GM12878 (cell line): ENCODE measurements at regions not wholly inside any gene's neighbourhood (a gene's known extent, or its start where the extent isn't known, plus 50 kb on each side); places are given as distances from the start of the nearest gene placed in this dataset.

ENCODE experiments used
- ATAC-seq: fragments of 200-7000 bp; cut with Tn5 transposase; 3 replicates; pipeline ENCODE4 v1.9.1; 2020; ENCODE audit warnings: mild to moderate bottlenecking, moderate library complexity
- BruUV-seq: library from RNA; stranded (reverse); fragments of 400-500 nt; replicated peaks from 2 replicates; lab custom pipeline; 2021; lab: Mats Ljungman, UMichigan
- CTCF ChIA-PET: fragments of 300-600 bp; sonication (Branson Sonifier 250); formaldehyde crosslinking; extraction: SDS; loops from one replicate; lab custom pipeline; 2021; ENCODE audit warnings: inconsistent platforms; lab: Yijun Ruan, JAX
- POLR2A ChIA-PET: fragments of 350-600 bp; formaldehyde crosslinking; extraction: SDS; loops from one replicate; lab custom pipeline; 2021; ENCODE audit warnings: inconsistent platforms; lab: Charles Lee
- RAD21 ChIA-PET: fragments of 300-600 bp; sonication (Branson Sonifier 250); formaldehyde crosslinking; loops from one replicate; lab custom pipeline; 2023; ENCODE audit warnings: antibody characterized with exemption; ENCODE audit not compliant: unreplicated experiment; lab: Charles Lee
- SMC1A ChIA-PET: fragments of 300-600 bp; sonication (Branson Sonifier 250); formaldehyde crosslinking; loops from one replicate; lab custom pipeline; 2023; ENCODE audit not compliant: unreplicated experiment, uncharacterized antibody; lab: Charles Lee
- DNase-seq: peaks from one replicate; pipeline ENCODE4 v3.0.0-alpha.2; 2011; ENCODE audit warnings: low read depth, low spot score
- FAIRE-seq: peaks from 3 replicates; lab custom pipeline; 2011; peaks lifted over from hg19 to GRCh38; lab: Jason Lieb, UNC
- H2AFZ ChIP-seq: 2 replicates; pipeline ENCODE4 v1.6.0; 2011; ENCODE audit warnings: low read depth, low read length, control low read depth; ENCODE audit not compliant: control insufficient read depth
- H3K27ac ChIP-seq: 2 replicates; pipeline ENCODE4 v1.5.1; 2011; ENCODE audit warnings: control low read depth; ENCODE audit not compliant: control insufficient read depth, insufficient read depth
- H3K27me3 ChIP-seq, 2 experiments: replicated peaks in 1 of 2; 2 replicates each; pipeline versions ENCODE4 v1.6.0 to v1.6.1; 2011; ENCODE audit warnings: low read length in 1 of 2; ENCODE audit not compliant: control insufficient read depth in 2 of 2, insufficient read depth in 2 of 2
- H3K36me3 ChIP-seq, 2 experiments: 2 replicates each; pipeline ENCODE4 v1.5.1; 2011; ENCODE audit warnings: low read length in 1 of 2; ENCODE audit not compliant: control insufficient read depth in 2 of 2, insufficient read depth in 2 of 2
- H3K4me1 ChIP-seq: 2 replicates; pipeline ENCODE4 v1.6.1; 2011; ENCODE audit warnings: mild to moderate bottlenecking, low read length, moderate library complexity, mixed read lengths; ENCODE audit not compliant: control insufficient read depth, insufficient read depth
- H3K4me2 ChIP-seq: 2 replicates; pipeline ENCODE4 v1.6.0; 2011; ENCODE audit warnings: control low read depth; ENCODE audit not compliant: control insufficient read depth, insufficient read depth
- H3K4me3 ChIP-seq: fragments of 200-600 bp; sonication (generic); 2 replicates; pipeline ENCODE4 v1.5.1; 2016
- H3K79me2 ChIP-seq: 2 replicates; pipeline ENCODE4 v1.6.0; 2011; ENCODE audit warnings: low read length; ENCODE audit not compliant: control insufficient read depth, insufficient read depth
- H3K9ac ChIP-seq: 2 replicates; pipeline ENCODE4 v1.8.0; 2011; ENCODE audit warnings: low read length, control low read depth, mixed read lengths; ENCODE audit not compliant: control insufficient read depth, insufficient read depth
- H3K9me3 ChIP-seq: replicated peaks from 3 replicates; pipeline ENCODE4 v1.5.1; 2011; ENCODE audit warnings: mild to moderate bottlenecking, low read length; ENCODE audit not compliant: control insufficient read depth, insufficient read depth
- H4K20me1 ChIP-seq: 2 replicates; pipeline ENCODE4 v1.6.0; 2011; ENCODE audit not compliant: control insufficient read depth, insufficient read depth
- ATF7 ChIP-seq: fragments of 450-650 bp; IDR thresholded peaks from 2 replicates; pipeline ENCODE4 v1.6.1; 2016; ENCODE audit warnings: low read depth, mild to moderate bottlenecking
- CBX3 ChIP-seq: fragments of 200-600 bp; sonication (generic); IDR thresholded peaks from 2 replicates; pipeline ENCODE4 v1.6.1; 2016; ENCODE audit warnings: low read depth, borderline replicate concordance
- CHD2 ChIP-seq: IDR thresholded peaks from 2 replicates; pipeline ENCODE4 v1.6.1; 2011; ENCODE audit warnings: low read depth, low read length, improper control_type of control experiment, borderline replicate concordance
- CREB1 ChIP-seq: IDR thresholded peaks from 2 replicates; pipeline ENCODE4 v1.6.1; 2012; ENCODE audit warnings: low read depth, mild to moderate bottlenecking, inconsistent platforms
- EZH2 ChIP-seq: IDR thresholded peaks from 2 replicates; pipeline ENCODE4 v1.6.1; 2012; ENCODE audit warnings: low read depth, mild to moderate bottlenecking, control low read depth, inconsistent platforms, low read length, borderline replicate concordance; ENCODE audit not compliant: control insufficient read depth
- HDGF ChIP-seq: fragments of 450-650 bp; IDR thresholded peaks from 2 replicates; pipeline ENCODE4 v1.6.1; 2016; ENCODE audit warnings: antibody characterized with exemption
- MLLT1 ChIP-seq: fragments of 450-650 bp; IDR thresholded peaks from 2 replicates; pipeline ENCODE4 v1.6.1; 2016; ENCODE audit warnings: mild to moderate bottlenecking
- MTA3 ChIP-seq: IDR thresholded peaks from 2 replicates; pipeline ENCODE4 v1.6.1; 2012; ENCODE audit warnings: low read length, inconsistent platforms, borderline replicate concordance
- NRF1 ChIP-seq: conservative IDR thresholded peaks from 2 replicates; pipeline ENCODE4 v1.6.1; 2011; ENCODE audit warnings: mild to moderate bottlenecking, low read depth, low read length, improper control_type of control experiment
- RBBP5 ChIP-seq: fragments of 200-600 bp; sonication (generic); conservative IDR thresholded peaks from 2 replicates; pipeline ENCODE4 v1.6.1; 2016
- RFX5 ChIP-seq: IDR thresholded peaks from 2 replicates; pipeline ENCODE4 v1.6.1; 2011; ENCODE audit warnings: low read depth, low read length, improper control_type of control experiment
- SMAD5 ChIP-seq: IDR thresholded peaks from 2 replicates; pipeline ENCODE4 v1.6.1; 2016; ENCODE audit warnings: antibody characterized with exemption, low read depth
- SP1 ChIP-seq: IDR thresholded peaks from one replicate; pipeline ENCODE4 v1.6.1; 2011; ENCODE audit warnings: low read depth, low read length
- ZNF24 ChIP-seq: fragments of 450-650 bp; IDR thresholded peaks from 2 replicates; pipeline ENCODE4 v1.6.1; 2017; ENCODE audit warnings: antibody characterized with exemption, mild to moderate bottlenecking
- ZNF384 ChIP-seq: IDR thresholded peaks from 2 replicates; pipeline ENCODE4 v1.6.1; 2012; ENCODE audit warnings: low read depth, mild to moderate bottlenecking, low read length, improper control_type of control experiment, borderline replicate concordance
- ZNF622 ChIP-seq: fragments of 450-650 bp; IDR thresholded peaks from 2 replicates; pipeline ENCODE4 v1.6.1; 2017; ENCODE audit warnings: mild to moderate bottlenecking, inconsistent platforms
- WGBS: methylation state at CpG from one replicate; pipeline ENCODE4 v1.1.6; 2016; ENCODE audit warnings: low lambda C conversion rate; ENCODE audit not compliant: insufficient replicate concordance, insufficient coverage; ENCODE audit errors: missing lambda C conversion rate; 5-methylcytosine and 5-hydroxymethylcytosine counted together
- in situ Hi-C: fragments of 300-500 bp; cut with MboI; formaldehyde crosslinking; loops from 9 replicates; pipeline ENCODE4 v1.14.3; 2018; ENCODE audit warnings: mixed read lengths
- intact Hi-C: fragments of 100-400 bp; cut with micrococcal nuclease; formaldehyde crosslinking; loops from one replicate; pipeline ENCODE4 v1.14.2; 2022; ENCODE audit not compliant: unreplicated experiment
- TF ChIP-seq, protein P1 (sequence below): fragments of 450-650 bp; IDR thresholded peaks from 2 replicates; pipeline ENCODE4 v1.6.1; 2017; ENCODE audit warnings: low read depth, mild to moderate bottlenecking, moderate library complexity
- TF ChIP-seq, protein P2 (sequence below), 3 experiments: IDR thresholded peaks in 2 of 3; conservative IDR thresholded peaks in 1 of 3; 2 replicates each; pipeline ENCODE4 v1.5.1; 2011; ENCODE audit warnings: low read depth in 3 of 3, low read length in 3 of 3, mild to moderate bottlenecking in 3 of 3, control low read depth in 2 of 3, moderate library complexity in 2 of 3, inconsistent platforms in 1 of 3, mixed read lengths in 1 of 3; ENCODE audit not compliant: control insufficient read depth in 2 of 3, insufficient read depth in 1 of 3; ENCODE audit errors: extremely low read depth in 1 of 3

- H3K27ac ChIP-seq = no peak overlapping the region
- CTCF ChIA-PET = no interaction called here
- DNase-seq (no peak), ATAC-seq (no peak), FAIRE-seq (no peak)
- H3K4me3 ChIP-seq = no peak overlapping the region
- H4K20me1 ChIP-seq = no peaks in the 10 kb centered on the region
- H2AFZ ChIP-seq = no peak overlapping the region
- no peaks in the 10 kb centered on the region for H3K27me3 ChIP-seq
- no peaks in the 10 kb centered on the region for H3K4me1 ChIP-seq
- no peaks in the 10 kb centered on the region for H3K36me3 ChIP-seq
- no peaks in the 10 kb centered on the region for H3K79me2 ChIP-seq
- H3K4me2 ChIP-seq = no peak overlapping the region
- no peak overlapping the region for H3K9ac ChIP-seq
- intact Hi-C loops = no loop called here
- SMC1A ChIA-PET = no interaction called here
- in situ Hi-C loops = no loop called here
- RAD21 ChIA-PET = no interaction called here
- POLR2A ChIA-PET = no interaction called here
- TF ChIP-seq MLLT1 (no peak), ZNF622 (no peak), CREB1 (no peak), SP1 (no peak), ZNF384 (no peak), CHD2 (no peak), NRF1 (no peak), SMAD5 (no peak), RFX5 (no peak), EZH2 (no peak), MTA3 (no peak), RBBP5 (no peak), HDGF (no peak), ATF7 (no peak), CBX3 (no peak), ZNF24 (no peak)
- TF ChIP-seq, protein P1, sequence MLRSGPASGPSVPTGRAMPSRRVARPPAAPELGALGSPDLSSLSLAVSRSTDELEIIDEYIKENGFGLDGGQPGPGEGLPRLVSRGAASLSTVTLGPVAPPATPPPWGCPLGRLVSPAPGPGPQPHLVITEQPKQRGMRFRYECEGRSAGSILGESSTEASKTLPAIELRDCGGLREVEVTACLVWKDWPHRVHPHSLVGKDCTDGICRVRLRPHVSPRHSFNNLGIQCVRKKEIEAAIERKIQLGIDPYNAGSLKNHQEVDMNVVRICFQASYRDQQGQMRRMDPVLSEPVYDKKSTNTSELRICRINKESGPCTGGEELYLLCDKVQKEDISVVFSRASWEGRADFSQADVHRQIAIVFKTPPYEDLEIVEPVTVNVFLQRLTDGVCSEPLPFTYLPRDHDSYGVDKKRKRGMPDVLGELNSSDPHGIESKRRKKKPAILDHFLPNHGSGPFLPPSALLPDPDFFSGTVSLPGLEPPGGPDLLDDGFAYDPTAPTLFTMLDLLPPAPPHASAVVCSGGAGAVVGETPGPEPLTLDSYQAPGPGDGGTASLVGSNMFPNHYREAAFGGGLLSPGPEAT = no peak
- TF ChIP-seq, protein P2, sequence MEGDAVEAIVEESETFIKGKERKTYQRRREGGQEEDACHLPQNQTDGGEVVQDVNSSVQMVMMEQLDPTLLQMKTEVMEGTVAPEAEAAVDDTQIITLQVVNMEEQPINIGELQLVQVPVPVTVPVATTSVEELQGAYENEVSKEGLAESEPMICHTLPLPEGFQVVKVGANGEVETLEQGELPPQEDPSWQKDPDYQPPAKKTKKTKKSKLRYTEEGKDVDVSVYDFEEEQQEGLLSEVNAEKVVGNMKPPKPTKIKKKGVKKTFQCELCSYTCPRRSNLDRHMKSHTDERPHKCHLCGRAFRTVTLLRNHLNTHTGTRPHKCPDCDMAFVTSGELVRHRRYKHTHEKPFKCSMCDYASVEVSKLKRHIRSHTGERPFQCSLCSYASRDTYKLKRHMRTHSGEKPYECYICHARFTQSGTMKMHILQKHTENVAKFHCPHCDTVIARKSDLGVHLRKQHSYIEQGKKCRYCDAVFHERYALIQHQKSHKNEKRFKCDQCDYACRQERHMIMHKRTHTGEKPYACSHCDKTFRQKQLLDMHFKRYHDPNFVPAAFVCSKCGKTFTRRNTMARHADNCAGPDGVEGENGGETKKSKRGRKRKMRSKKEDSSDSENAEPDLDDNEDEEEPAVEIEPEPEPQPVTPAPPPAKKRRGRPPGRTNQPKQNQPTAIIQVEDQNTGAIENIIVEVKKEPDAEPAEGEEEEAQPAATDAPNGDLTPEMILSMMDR (IDR thresholded peaks at IDR 0.05 in 2 of 3, conservative IDR thresholded peaks at IDR 0.05 in 1 of 3; ENCODE audit: control insufficient read depth in 2 of 3, extremely low read depth in 1 of 3, insufficient read depth in 1 of 3, low read depth in 3 of 3, low read length in 3 of 3) = no peak
- no TSS peak for BruUV-seq
- no peaks in the 10 kb centered on the region for H3K9me3 ChIP-seq
- 0% methylated on average over 1 of the region's 1 CpG for WGBS
Observed at GRCh38 chr6:77290798-77291197, 172.5 kb downstream of the HTR1B start.
